ENCODE measurements at regions not wholly inside any gene's neighbourhood (a gene's known extent, or its start where the extent isn't known, plus 50 kb on each side); places are given as distances from the start of the nearest gene placed in this dataset.

DNA sequence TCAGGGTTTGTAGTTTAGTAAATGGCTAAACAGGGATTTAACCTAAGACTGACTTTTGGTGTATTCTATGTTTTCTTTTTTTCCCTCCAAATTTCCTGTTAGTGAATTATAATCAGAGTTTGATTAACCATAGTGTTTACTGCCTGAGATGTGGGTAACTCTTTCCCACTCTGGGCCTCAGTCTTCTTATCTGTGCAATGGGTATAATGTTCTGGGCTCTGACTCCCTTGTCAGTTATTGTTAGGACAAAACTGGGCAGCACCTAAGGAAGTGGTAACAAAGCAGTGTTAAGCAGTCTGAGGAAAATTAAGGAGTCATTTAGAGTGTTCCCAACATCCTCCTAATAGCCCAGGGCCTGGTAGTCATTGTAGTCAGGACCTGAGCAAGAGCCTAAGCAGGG, 206.4 kb upstream of the N4BP1 start:
- FAIRE-seq = no peak
- TF ChIP-seq POLR2A (IDR thresholded peaks at IDR 0.05; ENCODE audit: low read depth, low read length) = no peak
- no peak for TF ChIP-seq POLR2AphosphoS5 (IDR thresholded peaks at IDR 0.05; ENCODE audit: low read depth, low read length)
- no peak for DNase-seq (ENCODE audit: insufficient read length)

DNA sequence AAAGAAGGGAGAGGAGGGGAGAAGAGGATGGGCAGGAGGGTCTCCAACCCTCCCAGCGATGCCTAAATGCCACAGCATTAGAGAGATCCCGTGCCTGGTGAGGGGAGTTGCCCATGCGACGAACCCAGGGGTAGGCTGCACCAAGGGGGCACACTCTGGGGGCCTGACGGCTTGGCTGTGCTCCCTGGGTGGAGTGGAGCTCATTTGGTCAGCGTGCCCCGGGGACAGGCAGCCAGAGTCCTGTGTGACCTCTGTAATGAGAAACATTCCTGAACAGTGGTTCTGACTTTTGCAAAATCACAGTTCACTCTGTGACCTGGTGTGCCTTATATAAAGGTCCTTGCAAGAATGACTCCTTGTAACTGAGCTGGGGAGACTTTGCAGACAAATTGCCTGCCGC, 205.0 kb upstream of the N4BP1 start:
- FAIRE-seq = no peak
- no peak for TF ChIP-seq POLR2A (IDR thresholded peaks at IDR 0.05; ENCODE audit: low read depth, low read length)
- no peak for TF ChIP-seq POLR2AphosphoS5 (IDR thresholded peaks at IDR 0.05; ENCODE audit: low read depth, low read length)
- no peak for TF ChIP-seq TAF1 (IDR thresholded peaks at IDR 0.05; ENCODE audit: borderline replicate concordance, low read depth, low read length)
- no peak for DNase-seq (ENCODE audit: insufficient read length)

DNA sequence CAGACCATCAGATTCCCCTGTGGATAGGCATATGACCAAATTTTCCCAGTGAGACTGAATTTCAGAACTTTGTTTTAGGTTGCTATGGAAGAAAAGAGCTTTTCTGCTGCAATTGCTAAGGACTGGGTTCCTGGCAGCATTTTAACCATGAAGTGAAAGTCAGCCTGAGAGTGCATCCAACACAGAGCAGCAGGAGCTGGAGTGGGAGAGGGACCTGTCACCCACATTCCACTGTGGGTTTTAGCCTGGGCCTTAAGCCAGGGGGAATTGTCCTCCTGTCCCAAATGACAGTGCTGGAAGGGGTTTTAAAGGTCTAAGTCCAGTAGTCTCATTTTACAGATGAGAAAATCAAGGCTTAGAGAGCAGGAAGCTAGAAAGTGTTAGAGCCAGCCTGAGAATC, 203.5 kb upstream of the N4BP1 start:
- no peak for FAIRE-seq
- DNase-seq (ENCODE audit: insufficient read length) = no peak
- TF ChIP-seq POLR2A (IDR thresholded peaks at IDR 0.05; ENCODE audit: low read depth, low read length) (no peak), TAF1 (IDR thresholded peaks at IDR 0.05; ENCODE audit: borderline replicate concordance, low read depth, low read length) (no peak), POLR2AphosphoS5 (IDR thresholded peaks at IDR 0.05; ENCODE audit: low read depth, low read length) (no peak)

DNA sequence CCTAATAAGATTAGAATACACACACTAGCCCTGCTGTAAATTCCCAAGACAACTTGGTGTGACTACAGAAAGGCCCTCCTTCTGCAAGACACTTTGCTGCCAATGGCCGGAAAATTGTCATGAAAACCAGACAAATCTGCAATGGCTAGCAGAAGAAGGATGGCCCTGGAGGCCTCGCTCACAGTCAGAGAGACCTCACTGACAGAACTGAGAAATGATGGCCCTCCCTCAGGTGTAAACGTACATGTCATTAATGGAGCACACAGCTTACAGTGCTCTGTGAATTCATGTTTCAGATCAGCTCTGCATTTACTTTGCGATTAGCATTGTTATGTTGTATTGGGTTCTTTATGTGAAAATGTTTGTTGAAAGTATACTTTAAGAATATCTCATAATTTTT, 202.9 kb upstream of the N4BP1 start:
- no peak for DNase-seq (ENCODE audit: insufficient read length)
- no peak for FAIRE-seq
- no peak for TF ChIP-seq POLR2AphosphoS5 (IDR thresholded peaks at IDR 0.05; ENCODE audit: low read depth, low read length)
- TF ChIP-seq TAF1 (IDR thresholded peaks at IDR 0.05; ENCODE audit: borderline replicate concordance, low read depth, low read length) = no peak
- TF ChIP-seq POLR2A (IDR thresholded peaks at IDR 0.05; ENCODE audit: low read depth, low read length) = no peak

DNA sequence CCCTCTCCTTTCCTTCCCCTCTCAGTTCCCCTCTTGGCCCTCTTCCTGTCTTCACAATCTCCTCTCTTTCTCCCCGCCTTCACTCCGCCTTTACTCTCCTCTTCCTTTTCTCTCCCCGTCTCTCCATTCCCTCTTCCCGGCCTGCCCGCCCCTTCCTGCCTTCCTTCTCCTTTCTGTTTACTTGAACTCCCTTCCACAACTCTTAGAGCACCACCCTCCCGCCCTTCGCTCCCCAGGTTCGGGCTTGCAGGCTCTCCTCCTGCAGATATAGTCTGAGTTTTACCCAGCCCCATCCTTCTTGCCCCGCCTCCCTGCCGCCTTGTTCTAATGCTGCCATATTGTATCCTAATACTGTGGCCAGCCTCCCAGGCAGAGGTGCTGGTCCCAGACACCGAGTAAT, 201.5 kb upstream of the N4BP1 start:
- DNase-seq (ENCODE audit: insufficient read length) (no peak), FAIRE-seq (no peak)
- TF ChIP-seq TAF1 (IDR thresholded peaks at IDR 0.05; ENCODE audit: borderline replicate concordance, low read depth, low read length) = no peak
- no peak for TF ChIP-seq POLR2AphosphoS5 (IDR thresholded peaks at IDR 0.05; ENCODE audit: low read depth, low read length)
- TF ChIP-seq POLR2A (IDR thresholded peaks at IDR 0.05; ENCODE audit: low read depth, low read length) = no peak

DNA sequence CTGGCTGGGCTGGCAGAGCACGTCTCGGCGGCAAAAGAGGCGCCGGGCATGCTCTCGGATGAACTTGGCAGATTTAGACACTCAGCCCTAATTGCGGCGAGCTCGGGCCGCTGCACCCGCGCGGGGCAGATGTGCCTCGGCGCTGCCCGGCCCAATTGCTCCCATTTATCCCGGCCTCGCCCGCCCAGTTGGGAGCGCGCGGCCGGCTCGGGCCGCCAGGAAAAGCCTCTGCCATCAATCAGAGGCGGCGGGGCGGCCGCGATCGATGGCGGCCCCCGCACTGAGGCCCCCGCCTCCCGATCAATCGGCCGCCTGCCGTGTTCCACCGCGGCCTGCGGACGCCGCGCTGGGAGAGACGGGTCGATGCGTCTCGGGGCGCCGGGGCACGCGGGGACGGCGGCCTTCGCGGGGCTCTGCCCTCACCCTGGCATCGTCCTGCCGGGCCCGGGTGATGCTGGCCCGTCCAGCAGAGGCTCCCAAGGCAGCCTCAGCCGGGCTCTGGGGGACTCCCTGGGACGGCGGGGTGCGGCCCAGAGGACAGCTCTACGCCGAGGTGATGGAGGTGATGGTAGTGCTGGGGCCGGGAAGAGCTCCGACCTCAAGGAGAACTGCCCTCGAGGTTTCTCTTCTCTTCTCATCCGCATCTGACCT, 200.9 kb upstream of the N4BP1 start:
- FAIRE-seq (no peak), DNase-seq (ENCODE audit: insufficient read length) (no peak)
- TF ChIP-seq POLR2AphosphoS5 (IDR thresholded peaks at IDR 0.05; ENCODE audit: low read depth, low read length) (no peak), TAF1 (IDR thresholded peaks at IDR 0.05; ENCODE audit: borderline replicate concordance, low read depth, low read length) (no peak), POLR2A (IDR thresholded peaks at IDR 0.05; ENCODE audit: low read depth, low read length) (no peak)

DNA sequence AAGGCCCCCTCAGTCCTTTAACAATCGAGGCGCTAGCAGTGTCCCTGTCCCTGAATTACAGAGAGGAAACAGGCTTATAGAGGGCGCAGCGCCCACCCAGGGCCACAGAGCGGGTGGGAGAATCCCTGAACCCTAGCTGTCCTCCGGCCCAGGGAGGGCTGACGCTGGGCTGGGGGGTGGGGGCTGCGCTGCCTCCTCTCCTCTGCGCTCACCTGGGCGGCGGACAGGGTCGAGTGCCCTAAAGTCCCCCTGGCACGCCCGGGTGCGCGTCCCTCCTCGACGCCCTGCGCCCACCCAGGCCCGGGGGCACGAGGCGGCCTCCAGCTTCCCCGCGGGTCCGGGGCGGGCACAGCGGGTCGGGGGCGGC, 200.4 kb upstream of the N4BP1 start:
- TF ChIP-seq POLR2AphosphoS5 (IDR thresholded peaks at IDR 0.05; ENCODE audit: low read depth, low read length) (no peak), TAF1 (IDR thresholded peaks at IDR 0.05; ENCODE audit: borderline replicate concordance, low read depth, low read length) (no peak), POLR2A (IDR thresholded peaks at IDR 0.05; ENCODE audit: low read depth, low read length) (no peak)
- no peak for DNase-seq (ENCODE audit: insufficient read length)
- FAIRE-seq = no peak

DNA sequence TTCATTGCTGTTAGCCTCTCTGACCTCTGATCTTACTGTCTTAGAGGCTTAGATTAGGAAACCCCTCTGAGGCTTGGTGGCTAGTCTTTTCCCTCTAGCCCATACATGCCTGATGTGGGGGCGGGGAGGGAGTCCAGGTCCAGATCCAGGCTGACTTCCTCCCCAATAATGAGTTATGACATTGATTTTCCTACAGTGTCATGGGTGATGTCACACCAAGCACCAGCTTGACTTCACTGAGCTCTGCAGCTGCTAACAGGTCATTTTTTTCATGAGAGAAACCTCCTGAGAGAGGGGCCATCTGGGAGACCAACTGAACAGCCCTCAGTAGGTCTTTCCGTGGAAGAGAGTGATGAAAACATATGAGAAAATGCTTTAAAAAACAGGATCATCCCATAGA, 180.2 kb upstream of the N4BP1 start:
- TF ChIP-seq POLR2A (IDR thresholded peaks at IDR 0.05; ENCODE audit: low read depth, low read length) (no peak), POLR2AphosphoS5 (IDR thresholded peaks at IDR 0.05; ENCODE audit: low read depth, low read length) (no peak), TAF1 (IDR thresholded peaks at IDR 0.05; ENCODE audit: borderline replicate concordance, low read depth, low read length) (no peak)
- no peak for FAIRE-seq
- no peak for DNase-seq (ENCODE audit: insufficient read length)

DNA sequence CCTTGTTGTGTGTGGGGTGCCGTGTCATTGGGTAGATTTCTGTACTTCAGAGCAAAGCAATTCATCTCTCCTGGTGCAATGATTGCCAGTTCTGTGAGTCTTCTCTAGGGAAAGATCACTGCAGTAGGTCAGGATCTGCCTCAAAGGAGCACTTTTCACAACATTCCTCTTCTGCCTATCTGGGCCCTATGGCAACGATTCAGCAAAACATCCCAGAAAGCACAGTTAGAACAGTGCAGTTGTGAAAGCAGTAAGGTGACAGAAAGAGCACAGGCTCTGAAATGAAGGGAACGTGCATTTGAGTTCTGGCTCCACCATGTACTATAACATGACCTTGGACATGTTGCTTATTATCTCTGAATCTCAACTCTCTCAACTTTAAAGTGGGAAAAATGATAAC, 178.5 kb upstream of the N4BP1 start:
- no peak for TF ChIP-seq POLR2AphosphoS5 (IDR thresholded peaks at IDR 0.05; ENCODE audit: low read depth, low read length)
- no peak for TF ChIP-seq POLR2A (IDR thresholded peaks at IDR 0.05; ENCODE audit: low read depth, low read length)
- no peak for TF ChIP-seq TAF1 (IDR thresholded peaks at IDR 0.05; ENCODE audit: borderline replicate concordance, low read depth, low read length)
- FAIRE-seq (no peak), DNase-seq (ENCODE audit: insufficient read length) (no peak)

DNA sequence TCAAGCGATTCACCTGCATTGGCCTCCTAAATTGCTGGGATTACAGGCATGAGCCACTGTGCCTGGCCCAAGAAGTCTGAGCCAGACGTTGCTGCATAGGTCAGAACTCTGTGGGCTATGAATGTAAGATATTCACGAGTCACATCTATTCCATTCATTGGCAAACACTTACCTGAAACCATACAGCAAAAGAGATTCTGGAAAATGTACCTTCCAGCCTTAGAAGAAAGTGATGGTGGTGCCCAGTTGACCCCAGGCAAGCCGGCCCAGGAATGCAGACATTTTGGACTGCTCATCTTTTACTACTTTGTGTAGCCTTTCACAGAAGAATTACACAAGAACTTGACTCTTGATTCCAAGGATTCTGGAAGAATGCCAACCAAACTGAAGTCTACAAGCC, 135.6 kb upstream of the N4BP1 start:
- TF ChIP-seq POLR2AphosphoS5 (IDR thresholded peaks at IDR 0.05; ENCODE audit: low read depth, low read length) (no peak), TAF1 (IDR thresholded peaks at IDR 0.05; ENCODE audit: borderline replicate concordance, low read depth, low read length) (no peak), POLR2A (IDR thresholded peaks at IDR 0.05; ENCODE audit: low read depth, low read length) (no peak)
- DNase-seq (ENCODE audit: insufficient read length) (no peak), FAIRE-seq (no peak)

DNA sequence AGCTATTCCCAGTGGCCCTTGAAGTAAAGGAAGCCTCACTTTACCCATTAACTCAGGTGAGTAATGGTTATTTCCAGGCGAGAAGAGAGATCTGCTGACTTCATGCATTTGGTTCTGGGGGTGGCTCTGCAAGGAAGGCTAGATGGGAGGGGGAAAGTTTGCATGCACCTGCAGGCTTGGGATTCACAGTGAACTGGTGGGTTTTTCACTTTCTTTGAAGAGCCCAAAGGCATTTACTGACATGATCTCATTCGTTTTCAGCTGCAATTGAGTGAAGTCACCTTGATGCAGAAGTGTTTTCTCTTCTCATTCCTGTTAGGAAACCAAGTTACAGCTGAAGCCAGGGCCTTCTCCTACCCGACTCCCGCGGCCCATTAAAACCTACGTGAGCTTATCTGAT, 131.0 kb upstream of the N4BP1 start:
- no peak for FAIRE-seq
- no peak for DNase-seq (ENCODE audit: insufficient read length)
- TF ChIP-seq POLR2A (IDR thresholded peaks at IDR 0.05; ENCODE audit: low read depth, low read length) = no peak
- TF ChIP-seq TAF1 (IDR thresholded peaks at IDR 0.05; ENCODE audit: borderline replicate concordance, low read depth, low read length) = no peak
- no peak for TF ChIP-seq POLR2AphosphoS5 (IDR thresholded peaks at IDR 0.05; ENCODE audit: low read depth, low read length)

DNA sequence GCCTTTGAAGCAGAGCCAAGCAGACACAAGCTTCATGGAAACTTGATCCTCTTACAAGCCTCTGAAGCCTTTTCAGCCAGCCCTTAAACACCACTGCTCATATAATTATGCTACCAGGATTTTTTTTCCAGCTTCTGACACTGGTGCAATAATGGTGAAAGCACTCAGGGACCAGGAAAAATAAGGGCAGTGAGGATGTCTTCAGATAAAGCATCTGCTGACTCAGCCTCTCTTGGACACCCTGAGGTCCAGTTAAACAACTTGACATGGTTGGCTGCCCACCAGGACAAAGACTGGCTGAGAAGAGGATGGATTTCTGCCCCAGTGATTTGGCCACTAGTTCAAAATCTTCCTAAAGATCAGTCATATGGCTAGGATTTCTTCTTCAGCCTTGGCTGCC, 124.2 kb upstream of the N4BP1 start:
- no peak for DNase-seq (ENCODE audit: insufficient read length)
- TF ChIP-seq POLR2A (IDR thresholded peaks at IDR 0.05; ENCODE audit: low read depth, low read length) (no peak), TAF1 (IDR thresholded peaks at IDR 0.05; ENCODE audit: borderline replicate concordance, low read depth, low read length) (no peak), POLR2AphosphoS5 (IDR thresholded peaks at IDR 0.05; ENCODE audit: low read depth, low read length) (no peak)
- FAIRE-seq = no peak

DNA sequence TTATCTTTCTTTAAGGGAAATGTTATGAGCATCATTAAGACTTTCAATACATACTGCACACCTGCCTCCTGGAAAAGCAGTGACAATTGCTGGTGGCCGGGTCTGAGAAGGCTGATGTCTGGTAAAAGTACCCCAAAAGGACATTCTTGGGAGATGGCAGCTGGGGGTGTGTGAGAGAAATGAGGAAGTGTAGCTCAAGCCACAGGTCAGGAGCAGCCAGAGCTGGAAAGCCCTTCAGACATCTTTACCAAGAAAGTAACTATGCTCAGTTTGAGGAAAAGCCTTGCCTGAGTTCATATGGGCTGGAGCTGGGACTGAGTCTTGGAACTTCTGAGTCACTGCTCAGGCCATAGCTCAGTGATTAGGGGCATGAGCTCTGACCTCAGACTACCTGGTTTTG, 94.7 kb upstream of the N4BP1 start:
- DNase-seq (ENCODE audit: insufficient read length) = no peak
- TF ChIP-seq TAF1 (IDR thresholded peaks at IDR 0.05; ENCODE audit: borderline replicate concordance, low read depth, low read length) = no peak
- no peak for TF ChIP-seq POLR2A (IDR thresholded peaks at IDR 0.05; ENCODE audit: low read depth, low read length)
- TF ChIP-seq POLR2AphosphoS5 (IDR thresholded peaks at IDR 0.05; ENCODE audit: low read depth, low read length) = no peak
- FAIRE-seq = no peak

All from GM12892 (cell line).